HL-60 (cell line): ENCODE measurements at regions not wholly inside any gene's neighbourhood (a gene's known extent, or its start where the extent isn't known, plus 50 kb on each side); places are given as distances from the start of the nearest gene placed in this dataset.
"Not testable (repeated sequence)": the region's sequence is repeated elsewhere in the genome, so short reads cannot be mapped to it uniquely, and the experiment has no call there.

Experiments
- DNase-seq, 2 experiments: peaks; one replicate each; pipeline ENCODE4 v3.0.0-alpha.2; 2010 to 2020; ENCODE audit warnings: low read depth in 1 of 2, low spot score in 1 of 2
- H3K27ac ChIP-seq: fragments of 250-450 bp; sonication (Bioruptor Pico); replicated peaks from 2 replicates; pipeline ENCODE4 v1.5.1; 2020; ENCODE audit warnings: mild to moderate bottlenecking, moderate library complexity
- H3K27me3 ChIP-seq: fragments of 250-450 bp; sonication (Bioruptor Pico); 2 replicates; pipeline ENCODE4 v1.5.1; 2021; ENCODE audit warnings: mild to moderate bottlenecking, moderate library complexity; ENCODE audit not compliant: insufficient read depth, poor library complexity, severe bottlenecking
- H3K4me3 ChIP-seq: replicated peaks from 2 replicates; pipeline ENCODE4 v1.5.1; 2011; ENCODE audit warnings: mild to moderate bottlenecking, control low read depth, low read length; ENCODE audit not compliant: insufficient read depth
- GABPA ChIP-seq: IDR thresholded peaks from 2 replicates; pipeline ENCODE4 v1.6.1; 2012; ENCODE audit warnings: low read depth
- POLR2AphosphoS5 ChIP-seq: IDR thresholded peaks from 2 replicates; pipeline ENCODE4 v1.6.1; 2012; ENCODE audit warnings: low read depth
- SPI1 ChIP-seq: IDR thresholded peaks from 2 replicates; pipeline ENCODE4 v1.6.1; 2012; ENCODE audit warnings: low read depth, mild to moderate bottlenecking, borderline replicate concordance
- TF ChIP-seq, protein P1 (sequence below): IDR thresholded peaks from 2 replicates; pipeline ENCODE4 v1.6.1; 2012; ENCODE audit warnings: low read depth; ENCODE audit not compliant: insufficient replicate concordance
- TF ChIP-seq, protein P2 (sequence below): IDR thresholded peaks from one replicate; pipeline ENCODE4 v1.5.1; 2011; ENCODE audit warnings: low read length, control low read depth, inconsistent platforms; ENCODE audit not compliant: insufficient read depth

DNA sequence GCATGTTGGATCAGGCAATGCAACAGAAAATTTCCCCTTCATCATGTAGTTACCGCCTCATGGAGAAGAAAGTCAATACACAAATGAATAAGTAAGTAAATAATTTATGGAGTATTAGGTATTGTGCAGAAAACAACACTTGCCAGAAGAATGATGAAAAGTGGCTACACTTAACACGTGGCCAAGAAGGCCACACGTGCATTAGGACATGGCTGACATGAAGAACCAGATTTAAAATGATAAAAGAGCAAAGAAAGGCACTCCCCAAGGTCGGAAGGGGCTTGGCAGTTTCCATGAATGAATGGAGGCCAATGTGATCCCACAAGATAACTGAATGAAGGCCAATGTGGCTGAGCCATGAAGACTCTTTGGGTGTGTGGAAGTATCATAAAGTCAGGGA is 447.2 kb downstream of the DOK5 start:
- no peaks in the 10 kb centered on the region for H3K27me3 ChIP-seq
- no peak overlapping the region for H3K27ac ChIP-seq
- H3K4me3 ChIP-seq, result no peak overlapping the region
- TF ChIP-seq GABPA, result no peak
- TF ChIP-seq SPI1, result no peak
- TF ChIP-seq, protein P1, sequence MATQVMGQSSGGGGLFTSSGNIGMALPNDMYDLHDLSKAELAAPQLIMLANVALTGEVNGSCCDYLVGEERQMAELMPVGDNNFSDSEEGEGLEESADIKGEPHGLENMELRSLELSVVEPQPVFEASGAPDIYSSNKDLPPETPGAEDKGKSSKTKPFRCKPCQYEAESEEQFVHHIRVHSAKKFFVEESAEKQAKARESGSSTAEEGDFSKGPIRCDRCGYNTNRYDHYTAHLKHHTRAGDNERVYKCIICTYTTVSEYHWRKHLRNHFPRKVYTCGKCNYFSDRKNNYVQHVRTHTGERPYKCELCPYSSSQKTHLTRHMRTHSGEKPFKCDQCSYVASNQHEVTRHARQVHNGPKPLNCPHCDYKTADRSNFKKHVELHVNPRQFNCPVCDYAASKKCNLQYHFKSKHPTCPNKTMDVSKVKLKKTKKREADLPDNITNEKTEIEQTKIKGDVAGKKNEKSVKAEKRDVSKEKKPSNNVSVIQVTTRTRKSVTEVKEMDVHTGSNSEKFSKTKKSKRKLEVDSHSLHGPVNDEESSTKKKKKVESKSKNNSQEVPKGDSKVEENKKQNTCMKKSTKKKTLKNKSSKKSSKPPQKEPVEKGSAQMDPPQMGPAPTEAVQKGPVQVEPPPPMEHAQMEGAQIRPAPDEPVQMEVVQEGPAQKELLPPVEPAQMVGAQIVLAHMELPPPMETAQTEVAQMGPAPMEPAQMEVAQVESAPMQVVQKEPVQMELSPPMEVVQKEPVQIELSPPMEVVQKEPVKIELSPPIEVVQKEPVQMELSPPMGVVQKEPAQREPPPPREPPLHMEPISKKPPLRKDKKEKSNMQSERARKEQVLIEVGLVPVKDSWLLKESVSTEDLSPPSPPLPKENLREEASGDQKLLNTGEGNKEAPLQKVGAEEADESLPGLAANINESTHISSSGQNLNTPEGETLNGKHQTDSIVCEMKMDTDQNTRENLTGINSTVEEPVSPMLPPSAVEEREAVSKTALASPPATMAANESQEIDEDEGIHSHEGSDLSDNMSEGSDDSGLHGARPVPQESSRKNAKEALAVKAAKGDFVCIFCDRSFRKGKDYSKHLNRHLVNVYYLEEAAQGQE, result no peak
- TF ChIP-seq, protein P2, sequence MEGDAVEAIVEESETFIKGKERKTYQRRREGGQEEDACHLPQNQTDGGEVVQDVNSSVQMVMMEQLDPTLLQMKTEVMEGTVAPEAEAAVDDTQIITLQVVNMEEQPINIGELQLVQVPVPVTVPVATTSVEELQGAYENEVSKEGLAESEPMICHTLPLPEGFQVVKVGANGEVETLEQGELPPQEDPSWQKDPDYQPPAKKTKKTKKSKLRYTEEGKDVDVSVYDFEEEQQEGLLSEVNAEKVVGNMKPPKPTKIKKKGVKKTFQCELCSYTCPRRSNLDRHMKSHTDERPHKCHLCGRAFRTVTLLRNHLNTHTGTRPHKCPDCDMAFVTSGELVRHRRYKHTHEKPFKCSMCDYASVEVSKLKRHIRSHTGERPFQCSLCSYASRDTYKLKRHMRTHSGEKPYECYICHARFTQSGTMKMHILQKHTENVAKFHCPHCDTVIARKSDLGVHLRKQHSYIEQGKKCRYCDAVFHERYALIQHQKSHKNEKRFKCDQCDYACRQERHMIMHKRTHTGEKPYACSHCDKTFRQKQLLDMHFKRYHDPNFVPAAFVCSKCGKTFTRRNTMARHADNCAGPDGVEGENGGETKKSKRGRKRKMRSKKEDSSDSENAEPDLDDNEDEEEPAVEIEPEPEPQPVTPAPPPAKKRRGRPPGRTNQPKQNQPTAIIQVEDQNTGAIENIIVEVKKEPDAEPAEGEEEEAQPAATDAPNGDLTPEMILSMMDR, result no peak
- TF ChIP-seq POLR2AphosphoS5, result no peak
- no peak for DNase-seq

DNA sequence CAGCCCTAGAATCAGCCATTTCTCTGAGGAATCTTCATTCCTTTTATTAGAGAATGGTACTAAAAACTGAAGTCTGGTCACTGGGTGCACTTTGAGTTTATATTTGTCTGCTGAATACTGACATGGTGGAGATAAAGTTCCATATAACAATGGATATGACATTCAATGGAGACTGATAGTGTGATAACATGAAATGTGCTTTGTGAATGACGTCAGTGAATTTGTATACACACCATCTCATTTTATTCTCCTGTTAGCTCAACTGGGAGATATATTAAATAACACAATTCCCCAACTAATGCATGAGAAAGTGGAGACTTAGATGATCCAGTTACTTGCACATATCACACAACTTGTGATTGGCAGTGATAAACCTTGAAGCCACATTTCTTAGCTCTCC is 446.7 kb downstream of the DOK5 start:
- Histone ChIP-seq H3K4me3 (no peak overlapping the region), H3K27ac (no peak overlapping the region), H3K27me3 (no peaks in the 10 kb centered on the region)
- no peak for TF ChIP-seq SPI1
- no peak for TF ChIP-seq POLR2AphosphoS5
- TF ChIP-seq, protein P2, result no peak
- TF ChIP-seq, protein P1, result no peak
- no peak for TF ChIP-seq GABPA
- no peak for DNase-seq

DNA sequence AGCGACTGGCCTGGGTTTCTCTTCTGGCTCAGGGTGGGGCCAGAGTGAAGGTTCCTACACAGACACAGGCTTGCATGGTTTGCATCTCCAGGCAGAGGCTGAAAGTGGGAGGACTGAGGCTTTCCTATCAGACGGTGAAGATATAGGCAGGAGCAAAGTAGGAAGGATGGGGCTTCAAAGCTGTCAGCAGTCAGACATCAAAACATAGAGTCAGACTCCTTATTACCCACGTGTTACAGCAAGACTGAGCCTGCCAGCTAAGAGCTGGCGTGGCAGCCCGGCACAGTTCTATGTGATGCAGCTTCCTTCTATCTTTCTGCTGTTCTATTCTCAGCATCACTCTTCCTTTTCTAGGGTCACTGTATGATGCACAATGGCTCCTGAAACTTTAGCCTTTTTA is 445.1 kb downstream of the DOK5 start:
- no peaks in the 10 kb centered on the region for H3K27me3 ChIP-seq
- H3K27ac ChIP-seq, result no peak overlapping the region
- H3K4me3 ChIP-seq, result no peak overlapping the region
- no peak for DNase-seq
- TF ChIP-seq, protein P2, result no peak
- TF ChIP-seq, protein P1, result no peak
- no peak for TF ChIP-seq SPI1
- no peak for TF ChIP-seq GABPA
- no peak for TF ChIP-seq POLR2AphosphoS5

DNA sequence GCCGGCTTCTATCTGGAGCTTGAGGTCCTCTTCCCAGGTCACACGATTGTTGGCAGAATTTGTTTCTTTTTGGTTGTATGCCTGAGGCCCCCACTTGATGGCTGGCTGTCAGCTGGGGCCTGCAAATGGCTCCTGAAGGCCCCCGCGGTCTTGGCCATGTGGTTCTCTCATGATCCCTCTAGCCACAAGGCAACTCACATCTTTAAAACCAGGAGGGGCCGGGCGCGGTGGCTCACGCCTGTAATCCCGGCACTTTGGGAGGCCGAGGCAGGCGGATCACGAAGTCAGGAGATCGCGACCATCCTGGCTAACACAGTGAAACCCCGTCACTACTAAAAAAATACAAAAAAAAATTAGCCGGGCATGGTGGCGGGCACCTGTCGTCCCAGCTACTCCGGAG is 443.6 kb downstream of the DOK5 start:
- DNase-seq, H3K4me3 ChIP-seq, H3K27me3 ChIP-seq, H3K27ac ChIP-seq: not testable (repeated sequence)
